ENCODE measurements at regions not wholly inside any gene's neighbourhood (a gene's known extent, or its start where the extent isn't known, plus 50 kb on each side); places are given as distances from the start of the nearest gene placed in this dataset.

DNA sequence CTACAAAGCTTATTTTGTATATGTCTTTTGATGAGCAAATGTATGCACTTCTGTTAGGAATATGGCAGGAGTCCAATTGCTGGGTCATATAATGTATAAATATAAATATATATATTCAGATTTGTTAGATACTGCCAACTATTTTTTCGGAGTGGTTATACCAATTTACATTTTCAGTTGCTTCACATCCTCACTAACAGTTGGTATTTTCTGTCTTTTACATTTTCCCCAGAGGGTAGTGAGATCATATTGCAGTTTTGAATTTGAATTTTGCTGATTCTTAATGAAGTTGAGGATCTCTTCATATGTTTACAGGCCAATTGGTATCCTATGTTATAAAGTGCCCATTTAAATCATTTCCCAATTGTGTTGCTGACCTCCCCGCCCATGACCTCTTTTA, 139.0 kb upstream of the KCNMB2 start:
- TF ChIP-seq, protein P1, sequence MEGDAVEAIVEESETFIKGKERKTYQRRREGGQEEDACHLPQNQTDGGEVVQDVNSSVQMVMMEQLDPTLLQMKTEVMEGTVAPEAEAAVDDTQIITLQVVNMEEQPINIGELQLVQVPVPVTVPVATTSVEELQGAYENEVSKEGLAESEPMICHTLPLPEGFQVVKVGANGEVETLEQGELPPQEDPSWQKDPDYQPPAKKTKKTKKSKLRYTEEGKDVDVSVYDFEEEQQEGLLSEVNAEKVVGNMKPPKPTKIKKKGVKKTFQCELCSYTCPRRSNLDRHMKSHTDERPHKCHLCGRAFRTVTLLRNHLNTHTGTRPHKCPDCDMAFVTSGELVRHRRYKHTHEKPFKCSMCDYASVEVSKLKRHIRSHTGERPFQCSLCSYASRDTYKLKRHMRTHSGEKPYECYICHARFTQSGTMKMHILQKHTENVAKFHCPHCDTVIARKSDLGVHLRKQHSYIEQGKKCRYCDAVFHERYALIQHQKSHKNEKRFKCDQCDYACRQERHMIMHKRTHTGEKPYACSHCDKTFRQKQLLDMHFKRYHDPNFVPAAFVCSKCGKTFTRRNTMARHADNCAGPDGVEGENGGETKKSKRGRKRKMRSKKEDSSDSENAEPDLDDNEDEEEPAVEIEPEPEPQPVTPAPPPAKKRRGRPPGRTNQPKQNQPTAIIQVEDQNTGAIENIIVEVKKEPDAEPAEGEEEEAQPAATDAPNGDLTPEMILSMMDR (IDR thresholded peaks at IDR 0.05; ENCODE audit: low read depth, low read length) = no peak
- no peak overlapping the region for H3K4me3 ChIP-seq (ENCODE audit: low read depth, low read length)

DNA sequence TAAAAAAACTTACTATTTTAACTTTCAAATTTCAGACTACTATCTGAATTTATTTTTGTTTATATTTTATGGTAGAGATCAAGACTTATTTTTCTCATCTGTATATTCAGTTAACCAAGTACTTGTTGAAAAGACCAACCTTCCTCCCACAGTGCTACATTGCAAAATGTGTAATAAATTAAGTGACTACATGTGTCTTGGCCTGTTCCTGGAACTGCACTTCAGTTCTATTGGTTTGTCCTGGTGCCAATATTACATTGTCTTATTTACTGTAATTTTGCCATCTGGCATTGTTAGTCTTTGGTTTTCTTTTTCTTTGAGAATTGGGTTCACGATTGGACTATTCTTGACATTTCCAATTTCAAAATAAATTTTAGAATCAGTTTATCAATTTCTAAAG, 138.4 kb upstream of the KCNMB2 start:
- H3K4me3 ChIP-seq (ENCODE audit: low read depth, low read length) = no peak overlapping the region
- TF ChIP-seq, protein P1 (IDR thresholded peaks at IDR 0.05; ENCODE audit: low read depth, low read length) = no peak

DNA sequence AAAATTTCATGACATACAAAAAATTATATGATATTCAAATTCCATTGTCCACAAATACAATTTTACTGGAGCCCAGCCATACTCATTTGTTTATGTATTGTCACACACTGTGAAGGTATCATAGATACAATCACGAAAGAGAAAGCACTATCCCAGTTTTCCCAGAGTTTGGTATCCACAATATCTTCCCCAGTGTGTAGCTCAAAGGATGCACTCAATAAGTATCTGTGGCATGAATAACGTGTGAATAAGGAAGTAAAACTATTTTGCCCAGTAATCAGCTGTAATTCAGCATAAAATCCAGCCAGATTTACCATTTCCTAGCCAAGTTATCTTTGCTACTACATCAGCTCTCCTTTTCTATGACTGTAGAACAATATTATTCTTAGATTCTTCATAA, 131.3 kb upstream of the KCNMB2 start:
- TF ChIP-seq, protein P1 (IDR thresholded peaks at IDR 0.05; ENCODE audit: low read depth, low read length) = no peak
- H3K4me3 ChIP-seq (ENCODE audit: low read depth, low read length) = no peak overlapping the region

DNA sequence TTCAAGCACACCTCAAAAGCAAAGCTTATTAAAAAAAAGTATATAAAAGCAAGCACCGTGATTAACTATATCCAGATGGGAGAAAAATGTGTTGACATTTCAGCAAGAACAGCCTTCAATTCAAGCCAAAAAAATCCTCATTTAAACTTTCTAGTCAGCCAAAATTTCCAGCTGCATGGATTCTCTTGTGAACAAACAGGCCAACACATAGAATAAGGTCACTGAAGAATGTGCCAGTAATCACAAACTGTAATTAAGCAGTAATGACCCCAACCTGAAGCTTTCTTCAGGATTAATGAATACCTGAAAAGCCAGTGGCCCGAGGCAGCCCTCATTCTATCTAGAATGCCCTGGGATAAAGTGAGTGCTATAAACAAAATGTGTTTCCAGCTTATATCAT, 130.7 kb upstream of the KCNMB2 start:
- H3K4me3 ChIP-seq (ENCODE audit: low read depth, low read length) = no peak overlapping the region
- TF ChIP-seq, protein P1 (IDR thresholded peaks at IDR 0.05; ENCODE audit: low read depth, low read length) = no peak

DNA sequence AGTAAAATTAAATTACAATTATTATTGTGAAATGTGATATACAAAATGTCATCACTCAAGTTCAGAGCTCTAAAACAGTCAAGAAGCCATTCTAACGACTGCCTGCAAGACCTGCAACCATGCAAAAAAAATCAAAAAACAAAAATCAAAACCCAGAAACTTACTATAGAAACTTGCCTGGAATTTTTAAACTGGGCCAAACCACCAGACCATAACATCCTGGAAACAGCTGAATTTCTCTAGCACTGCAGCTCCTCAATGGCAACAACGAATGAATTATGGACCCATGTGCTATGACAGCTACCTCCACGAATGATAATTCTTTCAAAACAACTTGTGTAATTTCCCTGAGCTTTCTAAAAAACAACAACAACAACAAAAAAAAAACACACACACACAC, 130.0 kb upstream of the KCNMB2 start:
- TF ChIP-seq, protein P1 (IDR thresholded peaks at IDR 0.05; ENCODE audit: low read depth, low read length) = no peak
- no peak overlapping the region for H3K4me3 ChIP-seq (ENCODE audit: low read depth, low read length)

DNA sequence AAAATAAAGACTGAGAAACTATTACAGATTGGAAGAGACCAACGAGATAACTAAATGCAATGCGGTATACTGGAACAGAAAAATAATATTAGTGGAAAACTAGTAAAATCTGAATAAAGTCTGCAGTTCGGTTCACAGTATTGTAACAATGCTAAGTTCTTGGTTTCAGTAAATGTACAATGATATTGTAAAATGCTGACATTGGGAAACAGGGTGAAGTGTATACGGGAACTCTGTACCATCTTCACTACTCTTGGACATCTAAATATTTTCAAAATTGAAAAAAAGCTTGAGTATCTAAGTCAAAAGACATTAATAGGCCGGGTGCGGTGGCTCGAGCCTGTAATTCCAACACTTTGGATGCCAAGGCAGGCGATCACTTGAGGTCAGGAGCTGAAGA, 120.9 kb upstream of the KCNMB2 start:
- H3K4me3 ChIP-seq (ENCODE audit: low read depth, low read length) = no peak overlapping the region
- TF ChIP-seq, protein P1 (IDR thresholded peaks at IDR 0.05; ENCODE audit: low read depth, low read length) = no peak

DNA sequence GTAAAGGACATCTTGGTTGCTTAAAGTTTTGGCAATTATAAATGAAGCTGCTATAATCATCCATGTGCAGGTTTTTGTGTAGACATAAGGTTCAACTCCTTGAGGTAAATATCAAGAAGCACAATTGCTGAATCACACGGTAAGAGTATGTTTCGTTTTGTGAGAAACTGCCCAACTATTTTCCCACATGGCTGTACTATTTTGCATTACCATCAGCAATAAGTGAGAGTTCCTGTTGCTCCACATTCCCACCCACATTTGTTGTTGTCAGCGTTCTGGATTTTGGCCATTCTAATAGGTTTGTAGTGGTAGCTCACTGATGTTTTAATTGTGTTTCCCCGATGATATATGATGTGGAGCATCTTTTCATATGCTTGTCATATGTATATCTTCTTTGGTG, 118.5 kb upstream of the KCNMB2 start:
- TF ChIP-seq, protein P1 (IDR thresholded peaks at IDR 0.05; ENCODE audit: low read depth, low read length) = no peak
- H3K4me3 ChIP-seq (ENCODE audit: low read depth, low read length) = no peak overlapping the region

All from WI38 (cell line).